EL (cell line): ENCODE measurements at regions not wholly inside any gene's neighbourhood (a gene's known extent, or its start where the extent isn't known, plus 50 kb on each side); places are given as distances from the start of the nearest gene placed in this dataset.
"Not testable (repeated sequence)": the region's sequence is repeated elsewhere in the genome, so short reads cannot be mapped to it uniquely, and the experiment has no call there.

Experiments
- DNase-seq: peaks from one replicate; pipeline ENCODE4 v3.0.0-alpha.2; 2016

GRCh38 chr7:5121256-5121655 is 68.8 kb upstream of the WIPI2 start:
- not testable (repeated sequence) for DNase-seq

DNA sequence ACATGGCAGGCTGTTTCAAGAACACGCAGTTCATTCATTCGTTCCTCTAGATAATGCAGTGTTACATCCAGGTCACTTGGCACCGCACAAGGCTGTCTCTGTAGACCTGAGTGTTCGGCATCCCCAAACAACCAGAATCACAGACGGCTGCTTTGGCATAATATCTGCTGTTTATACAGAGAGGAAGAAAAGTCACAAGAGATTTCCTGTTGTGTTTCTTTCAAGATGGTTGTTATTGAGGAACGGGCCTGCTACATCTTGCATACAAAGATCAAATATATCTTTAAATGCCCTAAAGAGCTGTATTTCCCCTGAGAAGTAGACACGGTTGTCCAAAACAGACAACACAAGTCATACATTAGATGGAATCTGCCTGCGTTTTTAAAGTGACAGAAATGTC is 58.8 kb upstream of the WIPI2 start:
- not testable (repeated sequence) for DNase-seq

DNA sequence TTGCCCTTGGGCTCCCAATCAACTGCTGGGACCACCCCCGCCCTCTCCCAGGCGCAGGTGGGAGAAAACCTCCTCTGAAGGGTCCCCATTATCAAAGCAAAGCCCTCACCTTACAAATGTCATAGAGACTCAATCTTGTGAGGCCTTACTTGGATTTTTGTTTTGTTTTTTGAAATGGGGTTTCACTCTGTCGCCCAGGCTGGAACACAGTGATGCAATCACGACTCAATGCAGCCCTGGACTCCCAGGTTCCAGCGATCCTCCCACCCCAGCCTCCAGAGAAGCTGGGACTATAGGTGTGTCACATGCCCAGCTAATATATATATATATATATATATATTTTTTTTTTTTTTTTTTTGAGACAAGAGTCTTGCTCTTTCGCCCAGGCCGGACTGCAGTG is 57.5 kb upstream of the WIPI2 start:
- no peak for DNase-seq

- peak; percentile 40 for DNase-seq
These were observed 50.0 kb upstream of the WIPI2 start for GRCh38 chr7:5139998-5140397.
